ENCODE measurements at regions not wholly inside any gene's neighbourhood (a gene's known extent, or its start where the extent isn't known, plus 50 kb on each side); places are given as distances from the start of the nearest gene placed in this dataset.

DNA sequence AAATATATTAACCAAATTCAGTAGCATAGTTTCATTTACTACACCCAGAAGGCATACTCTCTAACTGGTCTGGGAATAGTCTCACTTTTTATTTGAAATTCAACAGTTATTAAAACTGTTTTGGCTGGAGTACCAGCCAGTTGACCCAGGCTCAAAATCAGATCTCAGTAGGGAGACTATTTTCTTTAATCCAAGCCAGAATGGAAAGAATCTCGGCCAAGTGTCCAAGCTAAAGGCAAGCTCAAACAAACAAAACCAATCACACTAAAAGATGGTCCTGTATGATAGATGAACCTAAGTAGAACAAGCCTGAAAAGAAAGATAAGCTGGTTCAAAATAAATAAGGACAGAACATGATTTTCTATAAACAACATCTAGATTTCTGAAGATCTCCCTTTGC lies 259.6 kb upstream of the POM121L12 start:
- Histone ChIP-seq H3K4me2 (ENCODE audit: insufficient read depth in 1 of 2, low read depth in 2 of 2, low read length in 2 of 2) (no peak overlapping the region), H3K23ac (ENCODE audit: insufficient read length) (no peak overlapping the region), H3K4me1 (replicated peaks in 1 of 4; ENCODE audit: control insufficient read depth in 3 of 4, insufficient read depth in 4 of 4, low read length in 3 of 4) (no peaks in the 10 kb centered on the region), H3K36me3 (ENCODE audit: control insufficient read depth in 2 of 4, insufficient read depth in 4 of 4, low read length in 3 of 4) (no peaks in the 10 kb centered on the region), H4K5ac (ENCODE audit: insufficient read length, low read depth, low read length) (no peak overlapping the region), H3K23me2 (ENCODE audit: low read depth, low read length) (no peaks in the 10 kb centered on the region), H3K27me3 (replicated peaks in 1 of 4; ENCODE audit: control insufficient read depth in 3 of 4, extremely low read depth in 1 of 4, insufficient read depth in 3 of 4, low read length in 3 of 4) (no peaks in the 10 kb centered on the region), H3K56ac (replicated peaks; ENCODE audit: insufficient read length, low read depth, low read length) (no peak overlapping the region), H3K4ac (replicated peaks; ENCODE audit: insufficient read length, low read depth, low read length) (no peak overlapping the region), H3K79me2 (ENCODE audit: control insufficient read depth in 1 of 2, insufficient read depth in 2 of 2, low read length in 2 of 2) (no peaks in the 10 kb centered on the region), H4K91ac (replicated peaks; ENCODE audit: insufficient read length, low read length) (no peak overlapping the region), H4K8ac (ENCODE audit: extremely low read depth, insufficient read depth, low read length) (no peak overlapping the region), H3K9me3 (ENCODE audit: insufficient read depth in 2 of 2, low read depth in 1 of 2, low read length in 1 of 2) (no peaks in the 10 kb centered on the region), H2AFZ (ENCODE audit: low read length) (no peak overlapping the region), H2AK5ac (ENCODE audit: low read depth, low read length) (no peak overlapping the region), H3K18ac (ENCODE audit: extremely low read depth, low read length) (no peak overlapping the region), H3K27ac (ENCODE audit: low read depth, low read length) (no peak overlapping the region), H4K20me1 (replicated peaks in 1 of 2; ENCODE audit: control insufficient read depth in 1 of 2, insufficient read depth in 2 of 2, low read length in 2 of 2) (no peaks in the 10 kb centered on the region), H3K14ac (ENCODE audit: insufficient read length) (no peak overlapping the region), H3K4me3 (ENCODE audit: extremely low read depth in 1 of 4, insufficient read depth in 2 of 4, low read depth in 3 of 4, low read length in 4 of 4) (no peak overlapping the region), H3K79me1 (ENCODE audit: low read depth, low read length) (no peaks in the 10 kb centered on the region), H2BK5ac (ENCODE audit: low read depth, low read length) (no peak overlapping the region), H3K9ac (replicated peaks in 1 of 4; ENCODE audit: extremely low read depth in 1 of 4, low read depth in 3 of 4, low read length in 3 of 4) (no peak overlapping the region), H2BK12ac (ENCODE audit: low read depth, low read length) (no peak overlapping the region), H2BK120ac (replicated peaks; ENCODE audit: low read depth, low read length) (no peak overlapping the region), H2BK20ac (ENCODE audit: low read length) (no peak overlapping the region), H2BK15ac (ENCODE audit: low read length) (no peak overlapping the region)
- ChIA-PET CTCF (ENCODE audit: partially characterized antibody) (no interaction called here), POLR2A (ENCODE audit: partially characterized antibody) (no interaction called here)
- DNase-seq (ENCODE audit: low read depth in 1 of 2, low spot score in 2 of 2), result no peak
- no peak for FAIRE-seq
- 95% methylated on average over 1 of the region's 1 CpG; no CpG with 5 or more reads in 1 of the 2 experiments for WGBS, 2 experiments (ENCODE audit: extremely low coverage in 1 of 2, insufficient coverage in 1 of 2, insufficient read length in 1 of 2, insufficient replicate concordance in 2 of 2, low coverage in 1 of 2, low lambda C conversion rate in 2 of 2, missing lambda C conversion rate in 1 of 2)
- TF ChIP-seq E2F6 (IDR thresholded peaks at IDR 0.05) (no peak), RFX5 (IDR thresholded peaks at IDR 0.05; ENCODE audit: borderline replicate concordance, low read depth, low read length) (no peak), EZH2 (IDR thresholded peaks at IDR 0.05; ENCODE audit: low read depth, low read length, severe bottlenecking) (no peak), TCF12 (IDR thresholded peaks at IDR 0.05; ENCODE audit: low read depth, low read length) (no peak), BACH1 (IDR thresholded peaks at IDR 0.05; ENCODE audit: low read length) (no peak), NRF1 (IDR thresholded peaks at IDR 0.05; ENCODE audit: low read depth, low read length) (no peak), CBX5 (IDR thresholded peaks at IDR 0.05; ENCODE audit: low read depth, low read length) (no peak), RBBP5 (IDR thresholded peaks at IDR 0.05; ENCODE audit: borderline replicate concordance, low read depth, low read length) (no peak), HDAC2 (IDR thresholded peaks at IDR 0.05; ENCODE audit: borderline replicate concordance in 1 of 2, low read depth in 2 of 2, low read length in 2 of 2) (no peak), CHD2 (IDR thresholded peaks at IDR 0.05; ENCODE audit: low read length) (no peak)
- TF ChIP-seq, protein P1, sequence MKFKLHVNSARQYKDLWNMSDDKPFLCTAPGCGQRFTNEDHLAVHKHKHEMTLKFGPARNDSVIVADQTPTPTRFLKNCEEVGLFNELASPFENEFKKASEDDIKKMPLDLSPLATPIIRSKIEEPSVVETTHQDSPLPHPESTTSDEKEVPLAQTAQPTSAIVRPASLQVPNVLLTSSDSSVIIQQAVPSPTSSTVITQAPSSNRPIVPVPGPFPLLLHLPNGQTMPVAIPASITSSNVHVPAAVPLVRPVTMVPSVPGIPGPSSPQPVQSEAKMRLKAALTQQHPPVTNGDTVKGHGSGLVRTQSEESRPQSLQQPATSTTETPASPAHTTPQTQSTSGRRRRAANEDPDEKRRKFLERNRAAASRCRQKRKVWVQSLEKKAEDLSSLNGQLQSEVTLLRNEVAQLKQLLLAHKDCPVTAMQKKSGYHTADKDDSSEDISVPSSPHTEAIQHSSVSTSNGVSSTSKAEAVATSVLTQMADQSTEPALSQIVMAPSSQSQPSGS (IDR thresholded peaks at IDR 0.05; ENCODE audit: low read length), result no peak

Measured in H1 (cell line).